Transverse colon (tissue), 4 donors: ENCODE measurements at regions not wholly inside any gene's neighbourhood (a gene's known extent, or its start where the extent isn't known, plus 50 kb on each side); places are given as distances from the start of the nearest gene placed in this dataset.

Experiments
- DNase-seq: peaks from one replicate; pipeline ENCODE4 v3.0.0-alpha.2; 2019
- H3K27ac ChIP-seq, 4 donors: fragments of 200-600 bp; sonication (generic); 2 replicates each; pipeline ENCODE4 v1.5.1; 2016 to 2018; ENCODE audit warnings: inconsistent platforms in 4 of 4
- H3K27me3 ChIP-seq: fragments of 200-600 bp; sonication (generic); 2 replicates; pipeline ENCODE4 v1.5.1; 2017; ENCODE audit warnings: inconsistent platforms
- H3K36me3 ChIP-seq, 4 donors: fragments of 200-600 bp; sonication (generic); 2 replicates each; pipeline ENCODE4 v1.5.1; 2017 to 2019; ENCODE audit warnings: inconsistent platforms in 4 of 4
- H3K4me1 ChIP-seq, 4 donors: fragments of 200-600 bp; sonication (generic); 2 replicates each; pipeline ENCODE4 v1.5.1; 2017 to 2020; ENCODE audit warnings: inconsistent platforms in 4 of 4
- H3K4me3 ChIP-seq, 4 donors: fragments of 200-600 bp; sonication (generic); 1 replicate in 1 of 4; 2 replicates in 3 of 4; pipeline versions ENCODE4 v1.5.1 to v1.6.1; 2017 to 2019; ENCODE audit warnings: inconsistent platforms in 4 of 4
- H3K9me3 ChIP-seq, 2 donors: fragments of 200-600 bp; sonication (generic); 2 replicates each; pipeline ENCODE4 v1.5.1; 2017 to 2019; ENCODE audit warnings: inconsistent platforms in 2 of 2
- EP300 ChIP-seq: sonication (generic); formaldehyde crosslinking; IDR thresholded peaks from one replicate; pipeline ENCODE4 v1.6.1; 2017; ENCODE audit warnings: antibody characterized with exemption, low read depth
- POLR2A ChIP-seq: fragments of 450-650 bp; IDR thresholded peaks from one replicate; pipeline ENCODE4 v1.6.1; 2016; ENCODE audit warnings: antibody characterized with exemption, mild to moderate bottlenecking, moderate library complexity
- POLR2AphosphoS5 ChIP-seq, 3 donors: sonication (generic); formaldehyde crosslinking; IDR thresholded peaks; one replicate each; pipeline ENCODE4 v1.6.1; 2016; ENCODE audit warnings: antibody characterized with exemption in 3 of 3
- WGBS, 2 donors: methylation state at CpG; one replicate each; pipeline ENCODE4 v1.1.5; 2018; ENCODE audit warnings: low coverage in 1 of 2; 5-methylcytosine and 5-hydroxymethylcytosine counted together
- in situ Hi-C, 4 donors: fragments of 200-750 bp; cut with MboI; loops; one replicate each; pipeline versions ENCODE4 v1.15.0 to v1.15.1; 2017; ENCODE audit warnings: low sequenced_read_pairs in 3 of 4, low pct_ligation_motif_present in 1 of 4, low pct_unique_long_range_greater_than_20kb in 1 of 4
- intact Hi-C: fragments of 100-400 bp; cut with DNase I; formaldehyde crosslinking; loops from one replicate; pipeline ENCODE4 v1.15.1; 2023; ENCODE audit warnings: low total_unique reads
- TF ChIP-seq, protein P1 (sequence below), 5 experiments: fragments of 200-600 bp in 3 of 5; fragments of 450-650 bp in 2 of 5; sonication (generic) in 3 of 5; IDR thresholded peaks; 1 replicate in 2 of 5; 2 replicates in 3 of 5; pipeline ENCODE4 v1.5.1; 2016 to 2017; ENCODE audit warnings: antibody characterized with exemption in 5 of 5, inconsistent platforms in 3 of 5, mild to moderate bottlenecking in 2 of 5, moderate library complexity in 1 of 5

DNA sequence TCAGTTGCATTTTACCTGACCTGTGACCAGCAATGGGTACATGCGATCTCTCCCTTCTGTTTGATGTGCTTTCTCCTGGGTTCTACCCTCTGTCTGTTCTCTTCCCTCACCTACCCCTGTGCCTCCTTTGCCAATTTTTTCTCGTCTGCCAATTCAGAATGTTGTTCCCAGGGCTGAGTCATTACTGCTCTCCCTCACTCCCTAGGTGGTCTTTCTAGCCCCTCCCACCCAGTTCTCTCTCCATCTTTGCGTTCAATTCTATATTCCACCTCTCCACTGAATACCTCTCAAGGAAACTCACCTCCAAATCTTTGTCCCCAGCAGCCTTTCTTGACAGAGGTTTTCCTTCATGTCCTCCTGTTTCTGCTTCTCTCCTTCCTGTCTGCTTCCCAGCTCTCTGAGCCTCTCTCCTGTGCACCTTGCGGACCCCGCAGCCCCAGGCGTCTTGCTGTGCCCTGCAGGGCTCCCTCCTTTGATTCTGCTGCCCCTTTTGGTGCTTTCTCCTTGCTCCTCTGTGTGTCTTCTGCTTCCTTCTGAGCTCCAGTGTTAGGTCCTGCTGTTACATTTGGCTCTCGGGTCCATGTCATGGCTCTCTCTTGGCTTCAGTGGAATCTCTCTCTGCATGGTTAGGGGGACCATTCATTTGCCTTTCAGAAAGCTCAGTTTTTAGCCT, 398.2 kb upstream of the TPM1 start:
- Histone ChIP-seq H3K4me3 (no peak overlapping the region), H3K9me3 (no peaks in the 10 kb centered on the region), H3K27ac (no peak overlapping the region), H3K4me1 (peaks cover 0 to 11% (median 2%) of the 10 kb centered on the region in 4 donors), H3K27me3 (no peaks in the 10 kb centered on the region), H3K36me3 (no peaks in the 10 kb centered on the region)
- 84 to 94% methylated on average over 4 to 7 of the region's 7 CpGs for WGBS, 2 donors
- in situ Hi-C loops, result no loop called here
- intact Hi-C loops, result no loop called here
- DNase-seq, result no peak
- TF ChIP-seq EP300 (no peak), POLR2A (no peak), POLR2AphosphoS5 (IDR thresholded peaks at IDR 0.05) (no peak)
- TF ChIP-seq, protein P1, sequence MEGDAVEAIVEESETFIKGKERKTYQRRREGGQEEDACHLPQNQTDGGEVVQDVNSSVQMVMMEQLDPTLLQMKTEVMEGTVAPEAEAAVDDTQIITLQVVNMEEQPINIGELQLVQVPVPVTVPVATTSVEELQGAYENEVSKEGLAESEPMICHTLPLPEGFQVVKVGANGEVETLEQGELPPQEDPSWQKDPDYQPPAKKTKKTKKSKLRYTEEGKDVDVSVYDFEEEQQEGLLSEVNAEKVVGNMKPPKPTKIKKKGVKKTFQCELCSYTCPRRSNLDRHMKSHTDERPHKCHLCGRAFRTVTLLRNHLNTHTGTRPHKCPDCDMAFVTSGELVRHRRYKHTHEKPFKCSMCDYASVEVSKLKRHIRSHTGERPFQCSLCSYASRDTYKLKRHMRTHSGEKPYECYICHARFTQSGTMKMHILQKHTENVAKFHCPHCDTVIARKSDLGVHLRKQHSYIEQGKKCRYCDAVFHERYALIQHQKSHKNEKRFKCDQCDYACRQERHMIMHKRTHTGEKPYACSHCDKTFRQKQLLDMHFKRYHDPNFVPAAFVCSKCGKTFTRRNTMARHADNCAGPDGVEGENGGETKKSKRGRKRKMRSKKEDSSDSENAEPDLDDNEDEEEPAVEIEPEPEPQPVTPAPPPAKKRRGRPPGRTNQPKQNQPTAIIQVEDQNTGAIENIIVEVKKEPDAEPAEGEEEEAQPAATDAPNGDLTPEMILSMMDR (IDR thresholded peaks at IDR 0.05), result no peak

GRCh38 chr15:62644889-62645742, 397.4 kb upstream of the TPM1 start:
- H3K36me3 ChIP-seq, result no peaks in the 10 kb centered on the region
- TF ChIP-seq POLR2A, result no peak
- TF ChIP-seq, protein P1 (IDR thresholded peaks at IDR 0.05), result no peak
- no peak for TF ChIP-seq POLR2AphosphoS5 (IDR thresholded peaks at IDR 0.05)
- TF ChIP-seq EP300, result no peak
- DNase-seq, result no peak
- 88 to 100% methylated on average over 3 to 15 of the region's 15 CpGs for WGBS, 2 donors
- intact Hi-C loops (no loop called here), in situ Hi-C loops (no loop called here)
- H3K9me3 ChIP-seq, result no peaks in the 10 kb centered on the region
- no peak overlapping the region for H3K4me3 ChIP-seq
- no peaks in the 10 kb centered on the region for H3K27me3 ChIP-seq
- no peak overlapping the region for H3K27ac ChIP-seq
- H3K4me1 ChIP-seq, result peaks cover 0 to 11% (median 2%) of the 10 kb centered on the region in 4 donors

DNA sequence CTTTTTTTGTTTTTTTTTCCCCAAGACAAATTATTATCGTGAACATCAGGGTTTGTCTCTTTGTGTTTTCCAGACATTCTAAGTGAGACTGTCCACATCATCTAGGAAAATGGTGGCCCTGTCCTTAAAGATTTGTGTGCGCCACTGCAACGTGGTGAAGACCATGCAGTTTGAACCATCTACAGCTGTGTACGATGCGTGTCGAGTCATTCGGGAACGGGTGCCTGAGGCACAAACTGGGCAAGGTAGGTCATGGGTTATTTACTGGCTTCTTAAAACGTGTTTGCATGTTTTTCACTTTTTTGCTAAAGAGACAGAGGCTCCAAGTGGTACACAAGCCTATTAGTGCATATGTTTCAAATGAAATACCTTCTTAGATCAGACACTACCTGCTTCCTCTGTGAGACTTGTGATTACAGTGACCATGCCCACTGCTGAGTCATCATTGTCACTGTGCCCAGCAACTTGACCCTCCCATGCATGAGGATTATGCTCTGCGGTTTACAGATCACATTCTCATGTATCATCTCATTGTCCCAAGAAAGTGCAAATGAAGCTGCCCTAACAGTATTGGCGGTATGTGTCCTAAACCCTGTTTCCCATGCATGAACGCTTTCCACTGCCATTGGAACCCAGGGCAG, 395.2 kb upstream of the TPM1 start:
- in situ Hi-C loops (no loop called here), intact Hi-C loops (no loop called here)
- no peak overlapping the region for H3K27ac ChIP-seq
- TF ChIP-seq, protein P1 (IDR thresholded peaks at IDR 0.05), result no peak
- TF ChIP-seq EP300 (no peak), POLR2AphosphoS5 (IDR thresholded peaks at IDR 0.05) (no peak), POLR2A (no peak)
- DNase-seq, result peak; percentile 70
- no peaks in the 10 kb centered on the region for H3K27me3 ChIP-seq
- H3K4me3 ChIP-seq, result no peak overlapping the region
- WGBS, 2 donors, result 78 to 84% methylated on average over 3 to 12 of the region's 12 CpGs
- no peaks in the 10 kb centered on the region for H3K9me3 ChIP-seq
- H3K4me1 ChIP-seq, result peaks cover 0 to 11% (median 2%) of the 10 kb centered on the region in 4 donors
- H3K36me3 ChIP-seq, result peaks cover 0 to 5% (median 0%) of the 10 kb centered on the region in 4 donors
